ENCODE measurements at regions not wholly inside any gene's neighbourhood (a gene's known extent, or its start where the extent isn't known, plus 50 kb on each side); places are given as distances from the start of the nearest gene placed in this dataset.

DNA sequence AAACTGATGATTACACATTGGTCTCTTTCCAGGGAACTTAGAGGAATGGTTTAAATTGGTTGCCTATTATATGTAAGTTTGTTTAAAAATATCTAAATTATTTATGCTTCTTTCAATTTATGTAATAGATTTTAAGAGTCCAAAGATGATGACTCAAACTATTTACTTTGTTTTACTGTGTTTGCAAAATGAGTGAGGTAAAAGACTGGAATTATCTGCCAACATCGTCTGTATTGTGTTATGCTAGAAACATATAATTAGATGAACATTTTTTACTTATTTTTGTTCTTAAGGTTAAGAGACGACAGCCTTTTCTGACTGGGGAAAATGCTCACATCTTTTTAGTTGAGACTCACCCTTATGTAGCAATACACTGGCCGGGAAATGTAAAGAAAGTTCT is 51.1 kb upstream of the SYTL5 start:
- H3K27me3 Mint-ChIP-seq (ENCODE audit: low read depth, unreplicated experiment): no peaks in the 10 kb centered on the region
- H3K9me3 Mint-ChIP-seq (ENCODE audit: unreplicated experiment): no peaks in the 10 kb centered on the region
- Histone ChIP-seq H3K4me1 (ENCODE audit: insufficient read depth, low read length) (no peaks in the 10 kb centered on the region), H3K36me3 (ENCODE audit: insufficient read depth, low read length) (no peaks in the 10 kb centered on the region), H4K20me1 (ENCODE audit: insufficient read depth, low read length) (no peaks in the 10 kb centered on the region), H2AFZ (ENCODE audit: low read depth, low read length) (no peak overlapping the region), H3K9ac (ENCODE audit: low read length) (no peak overlapping the region), H3K79me2 (ENCODE audit: insufficient read depth, low read length) (no peaks in the 10 kb centered on the region), H3K27ac (ENCODE audit: low read depth, low read length) (no peak overlapping the region), H3K27me3 (ENCODE audit: insufficient read depth, low read length) (no peaks in the 10 kb centered on the region), H3K9me3 (ENCODE audit: insufficient read depth, low read depth, low read length) (no peaks in the 10 kb centered on the region), H3K4me2 (ENCODE audit: low read length) (no peak overlapping the region), H3K4me3 (ENCODE audit: insufficient read depth, low read depth, low read length) (no peak overlapping the region)
- H3K4me3 Mint-ChIP-seq (ENCODE audit: unreplicated experiment): no peak overlapping the region
- FAIRE-seq (no peak), DNase-seq (ENCODE audit: low read depth) (no peak)
- no peak overlapping the region for H3K27ac Mint-ChIP-seq (ENCODE audit: unreplicated experiment)
- no peak for TF ChIP-seq EZH2 (IDR thresholded peaks at IDR 0.05; ENCODE audit: insufficient read depth, low read length)
- TF ChIP-seq, protein P1, sequence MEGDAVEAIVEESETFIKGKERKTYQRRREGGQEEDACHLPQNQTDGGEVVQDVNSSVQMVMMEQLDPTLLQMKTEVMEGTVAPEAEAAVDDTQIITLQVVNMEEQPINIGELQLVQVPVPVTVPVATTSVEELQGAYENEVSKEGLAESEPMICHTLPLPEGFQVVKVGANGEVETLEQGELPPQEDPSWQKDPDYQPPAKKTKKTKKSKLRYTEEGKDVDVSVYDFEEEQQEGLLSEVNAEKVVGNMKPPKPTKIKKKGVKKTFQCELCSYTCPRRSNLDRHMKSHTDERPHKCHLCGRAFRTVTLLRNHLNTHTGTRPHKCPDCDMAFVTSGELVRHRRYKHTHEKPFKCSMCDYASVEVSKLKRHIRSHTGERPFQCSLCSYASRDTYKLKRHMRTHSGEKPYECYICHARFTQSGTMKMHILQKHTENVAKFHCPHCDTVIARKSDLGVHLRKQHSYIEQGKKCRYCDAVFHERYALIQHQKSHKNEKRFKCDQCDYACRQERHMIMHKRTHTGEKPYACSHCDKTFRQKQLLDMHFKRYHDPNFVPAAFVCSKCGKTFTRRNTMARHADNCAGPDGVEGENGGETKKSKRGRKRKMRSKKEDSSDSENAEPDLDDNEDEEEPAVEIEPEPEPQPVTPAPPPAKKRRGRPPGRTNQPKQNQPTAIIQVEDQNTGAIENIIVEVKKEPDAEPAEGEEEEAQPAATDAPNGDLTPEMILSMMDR (IDR thresholded peaks at IDR 0.05; ENCODE audit: insufficient read depth, low read depth, low read length): no peak
- no peaks in the 10 kb centered on the region for H3K36me3 Mint-ChIP-seq (ENCODE audit: low read depth, unreplicated experiment)
- H3K4me1 Mint-ChIP-seq (ENCODE audit: low read depth, unreplicated experiment): peaks cover 8% of the 10 kb centered on the region

DNA sequence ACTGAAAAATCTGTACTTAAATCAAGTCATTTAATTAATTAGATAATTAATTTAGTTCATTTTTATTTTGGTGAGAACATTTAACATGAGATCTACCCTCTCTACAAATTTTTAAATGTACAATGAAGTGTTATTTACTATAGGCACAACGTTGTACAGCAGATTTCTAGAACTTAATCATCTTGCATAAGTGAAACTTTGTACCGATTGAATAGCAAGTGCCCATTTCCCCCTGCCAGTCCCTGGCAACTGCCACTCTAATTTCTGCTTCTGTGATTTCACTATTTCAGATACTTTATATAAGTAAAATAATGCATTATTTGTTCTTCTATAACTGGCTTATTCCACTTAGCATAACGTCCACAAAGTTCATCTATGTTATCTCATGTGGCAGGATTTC is 50.1 kb upstream of the SYTL5 start:
- Histone ChIP-seq H3K79me2 (ENCODE audit: insufficient read depth, low read length) (no peaks in the 10 kb centered on the region), H3K9ac (ENCODE audit: low read length) (no peak overlapping the region), H3K27ac (ENCODE audit: low read depth, low read length) (no peak overlapping the region), H3K27me3 (ENCODE audit: insufficient read depth, low read length) (no peaks in the 10 kb centered on the region), H3K4me3 (ENCODE audit: insufficient read depth, low read depth, low read length) (no peak overlapping the region), H2AFZ (ENCODE audit: low read depth, low read length) (no peak overlapping the region), H3K36me3 (ENCODE audit: insufficient read depth, low read length) (no peaks in the 10 kb centered on the region), H4K20me1 (ENCODE audit: insufficient read depth, low read length) (no peaks in the 10 kb centered on the region), H3K4me2 (ENCODE audit: low read length) (no peak overlapping the region), H3K4me1 (ENCODE audit: insufficient read depth, low read length) (no peaks in the 10 kb centered on the region), H3K9me3 (ENCODE audit: insufficient read depth, low read depth, low read length) (no peaks in the 10 kb centered on the region)
- no peak overlapping the region for H3K4me3 Mint-ChIP-seq (ENCODE audit: unreplicated experiment)
- H3K9me3 Mint-ChIP-seq (ENCODE audit: unreplicated experiment): no peaks in the 10 kb centered on the region
- TF ChIP-seq, protein P1 (IDR thresholded peaks at IDR 0.05; ENCODE audit: insufficient read depth, low read depth, low read length): no peak
- TF ChIP-seq EZH2 (IDR thresholded peaks at IDR 0.05; ENCODE audit: insufficient read depth, low read length): no peak
- no peaks in the 10 kb centered on the region for H3K27me3 Mint-ChIP-seq (ENCODE audit: low read depth, unreplicated experiment)
- H3K36me3 Mint-ChIP-seq (ENCODE audit: low read depth, unreplicated experiment): no peaks in the 10 kb centered on the region
- peaks cover 8% of the 10 kb centered on the region for H3K4me1 Mint-ChIP-seq (ENCODE audit: low read depth, unreplicated experiment)
- no peak overlapping the region for H3K27ac Mint-ChIP-seq (ENCODE audit: unreplicated experiment)
- no peak for FAIRE-seq
- DNase-seq (ENCODE audit: low read depth): no peak

Data from astrocyte (in vitro differentiated cells and primary cell).